GM21367 (cell line): ENCODE measurements at regions not wholly inside any gene's neighbourhood (a gene's known extent, or its start where the extent isn't known, plus 50 kb on each side); places are given as distances from the start of the nearest gene placed in this dataset.

Source experiments
- ATAC-seq: cut with Tn5 transposase; IDR thresholded peaks from one replicate; pipeline ENCODE4 v1.9.1; 2021; ENCODE audit not compliant: unreplicated experiment

DNA sequence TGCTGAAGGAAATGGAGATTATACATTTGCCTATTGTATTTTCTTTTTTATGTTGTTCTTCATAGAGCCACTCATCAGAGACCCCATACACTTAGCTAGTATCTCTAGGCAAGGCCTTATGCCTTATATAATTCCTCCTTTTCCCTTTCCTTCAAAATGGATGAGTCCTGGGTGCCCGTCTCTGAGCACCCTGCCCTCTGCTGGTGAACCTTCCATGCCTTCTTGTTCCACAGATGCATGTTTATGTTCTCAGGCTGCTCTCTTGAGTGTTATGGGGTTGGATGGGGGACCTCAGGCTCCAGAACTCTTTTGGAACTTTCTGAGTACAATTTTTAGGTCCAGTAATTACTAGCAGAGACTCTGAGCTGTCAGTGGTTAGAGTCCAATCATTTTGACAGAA, 368.6 kb upstream of the SPRED2 start:
- no peak for ATAC-seq

DNA sequence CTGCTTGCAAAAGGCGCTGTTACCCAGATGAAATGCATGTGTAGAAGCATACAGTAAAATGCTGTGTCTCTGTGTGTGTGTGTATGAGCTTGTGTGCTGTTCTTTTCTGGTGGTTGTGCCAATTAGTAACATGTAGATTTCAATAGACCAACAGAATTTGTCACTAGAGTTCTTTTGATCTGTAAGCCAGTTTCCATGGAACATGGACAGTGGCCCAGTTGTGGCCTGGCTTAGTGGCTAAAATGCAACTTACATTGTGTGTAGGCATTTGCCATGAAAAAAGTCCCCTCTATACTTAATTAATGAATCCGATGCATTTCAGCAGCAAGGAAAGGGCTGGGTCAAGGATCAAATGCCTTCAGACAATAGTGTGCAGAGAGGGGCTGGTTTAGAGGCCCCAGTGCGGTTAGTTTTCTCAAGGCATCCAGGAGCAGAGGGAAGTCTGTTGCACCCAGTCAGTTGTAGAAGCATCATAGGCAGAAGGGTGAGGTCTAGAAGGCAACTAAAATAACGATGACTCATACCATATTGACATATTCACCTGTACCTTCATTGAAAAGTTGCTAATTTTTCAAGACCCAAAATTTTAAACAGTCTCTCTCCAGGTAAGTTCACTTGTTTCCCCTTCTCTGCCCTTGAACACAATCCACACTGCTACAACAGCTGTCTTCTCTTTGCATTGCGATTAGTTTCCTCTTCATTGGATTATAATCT, 366.9 kb upstream of the SPRED2 start:
- no peak for ATAC-seq

DNA sequence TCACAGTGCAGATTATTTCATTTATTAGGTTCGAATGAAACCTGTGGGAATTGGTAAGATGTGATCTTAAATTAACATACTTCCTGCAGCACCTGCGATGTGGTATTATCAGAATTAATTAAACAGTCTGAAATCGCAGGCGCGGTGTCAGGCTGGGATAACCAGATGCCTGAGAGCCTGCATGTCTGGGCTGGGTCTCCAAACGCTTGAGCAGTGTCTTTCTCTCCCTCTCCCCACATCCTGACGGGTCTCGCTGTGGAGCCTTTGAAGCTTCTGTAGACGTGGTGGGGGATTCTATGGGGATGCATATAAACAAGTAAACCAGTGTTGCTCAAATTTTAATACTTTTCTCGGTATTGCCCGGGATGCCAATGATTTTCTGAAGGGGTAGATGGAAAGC, 366.2 kb upstream of the SPRED2 start:
- ATAC-seq = no peak

DNA sequence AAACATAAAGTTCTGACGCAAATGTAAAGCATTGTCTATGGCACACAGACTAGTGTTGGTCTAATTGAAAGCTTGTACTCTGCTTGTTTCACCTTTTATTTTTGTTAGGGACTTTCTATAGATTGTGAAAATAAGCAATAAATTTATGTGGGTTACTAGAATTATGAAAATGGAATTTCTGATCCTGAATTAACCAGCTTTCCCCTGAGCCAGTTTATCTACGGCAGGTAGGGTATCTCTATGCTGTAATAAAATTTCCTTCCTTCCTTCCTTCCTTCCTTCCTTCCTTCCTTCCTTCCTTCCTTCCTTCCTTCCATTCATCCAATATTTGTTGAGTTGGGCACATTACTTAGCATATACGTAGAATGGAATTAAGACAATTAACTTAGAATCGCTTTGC, 362.6 kb upstream of the SPRED2 start:
- ATAC-seq = no peak

DNA sequence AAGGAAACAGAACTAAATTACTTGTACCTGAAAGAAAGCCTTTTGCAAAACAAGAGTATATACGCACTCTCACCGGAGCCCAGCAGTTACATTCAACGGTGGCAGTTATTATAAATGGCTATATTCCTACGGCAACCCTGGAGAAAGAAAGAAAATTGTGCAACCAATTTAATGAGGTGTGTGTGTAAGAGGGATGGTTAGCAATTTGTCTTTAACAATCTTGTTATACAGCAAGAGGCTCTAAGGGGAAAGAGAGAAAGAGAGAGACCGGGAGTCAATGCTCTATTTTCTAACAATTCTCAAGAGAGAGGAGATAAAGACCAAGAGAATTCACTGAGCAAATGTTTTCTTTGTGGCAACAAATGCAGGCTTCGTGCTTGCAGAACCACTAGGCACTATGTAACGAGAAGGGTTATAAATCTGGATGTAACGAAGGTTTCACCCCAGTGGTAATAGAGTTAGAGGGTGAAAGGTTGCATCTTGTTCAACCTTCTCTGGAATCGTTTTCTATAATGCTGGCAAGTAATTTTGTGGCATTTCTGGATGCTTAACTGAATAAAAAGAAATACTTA, 359.1 kb upstream of the SPRED2 start:
- ATAC-seq = no peak

DNA sequence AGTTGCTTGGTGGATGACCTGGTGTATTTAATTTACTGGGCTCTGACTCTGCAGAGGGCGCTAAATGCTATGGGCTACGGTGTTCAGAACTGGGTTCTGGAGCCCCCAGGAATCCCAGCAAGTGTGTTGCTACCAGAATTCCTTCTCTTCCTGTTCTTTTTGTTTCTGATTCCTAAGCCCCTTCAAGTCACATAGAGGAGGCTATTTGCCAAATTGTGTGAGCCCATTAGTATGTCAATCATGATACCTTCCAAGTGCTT, 358.2 kb upstream of the SPRED2 start:
- no peak for ATAC-seq

DNA sequence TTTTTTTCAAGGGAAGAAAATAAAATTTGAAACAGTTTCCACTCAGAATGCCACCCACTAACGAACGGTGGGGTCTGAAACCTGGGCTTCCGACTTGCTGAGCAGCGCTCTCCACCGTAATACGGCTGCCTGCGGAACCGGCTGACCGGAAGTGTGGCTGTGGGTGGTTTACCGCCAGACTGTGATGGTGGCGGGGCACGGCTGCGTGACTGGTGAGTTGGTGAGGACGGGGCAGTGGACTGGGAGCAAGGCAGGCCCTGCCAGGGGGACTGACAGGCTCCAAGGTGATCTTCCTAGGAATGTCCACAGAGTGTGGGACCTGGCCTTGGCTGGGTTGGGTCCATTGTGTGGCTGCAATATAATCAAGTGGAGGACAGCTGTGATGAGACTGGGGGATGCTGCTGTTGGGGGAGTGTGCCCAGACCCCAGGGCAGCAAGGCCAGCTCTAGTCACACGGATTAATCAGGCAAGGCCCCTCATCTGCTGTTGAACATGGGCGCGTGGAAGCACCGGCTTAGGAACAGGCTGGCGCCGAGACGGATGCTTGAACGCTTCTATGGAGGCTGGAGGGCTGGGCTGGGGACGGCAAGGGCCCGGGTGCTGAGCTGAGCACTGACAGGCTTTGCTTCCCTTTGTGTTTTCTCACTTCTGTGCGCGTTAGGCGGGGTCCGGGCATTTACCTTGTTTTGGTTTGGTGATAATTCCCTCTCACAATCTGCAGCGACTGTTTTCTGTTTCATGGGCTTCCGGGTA, 357.7 kb upstream of the SPRED2 start:
- ATAC-seq = no peak

DNA sequence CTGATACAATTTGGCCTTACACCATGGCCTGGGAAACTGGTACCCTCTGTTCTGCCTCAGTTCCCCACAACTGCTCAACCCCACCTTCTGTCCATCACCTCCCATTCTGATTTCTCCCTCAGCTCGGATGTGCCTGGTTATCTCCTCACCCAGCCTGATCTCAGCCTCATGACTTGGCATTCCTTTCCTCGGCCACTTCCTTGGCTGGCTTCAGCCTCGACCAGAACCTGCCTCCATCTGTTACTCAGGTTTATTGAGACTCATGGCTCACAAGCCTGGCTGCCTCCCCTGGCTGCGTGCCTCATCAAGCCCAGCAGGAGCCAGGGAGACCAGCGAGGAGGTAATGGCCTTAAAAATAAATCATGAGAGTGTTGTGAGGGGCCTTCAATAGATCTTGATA, 356.2 kb upstream of the SPRED2 start:
- no peak for ATAC-seq

DNA sequence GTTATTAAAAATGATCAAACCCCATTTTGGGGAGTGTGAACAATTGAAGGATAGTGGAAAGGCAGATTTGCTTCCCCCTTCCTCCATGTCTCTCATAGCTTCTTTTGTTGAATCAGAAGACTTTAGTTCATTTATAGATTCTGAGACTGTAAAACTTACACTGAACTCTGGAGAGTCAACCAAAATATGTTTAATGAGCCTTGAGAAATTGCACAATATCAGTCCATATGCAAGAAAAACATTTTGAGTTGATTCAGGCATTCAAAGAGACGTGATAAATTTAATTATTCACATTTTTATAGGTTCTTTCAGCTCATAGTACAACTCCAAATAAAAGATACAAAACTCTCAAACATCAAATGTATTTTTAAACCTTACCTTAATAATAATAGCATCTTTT, 354.4 kb upstream of the SPRED2 start:
- no peak for ATAC-seq

DNA sequence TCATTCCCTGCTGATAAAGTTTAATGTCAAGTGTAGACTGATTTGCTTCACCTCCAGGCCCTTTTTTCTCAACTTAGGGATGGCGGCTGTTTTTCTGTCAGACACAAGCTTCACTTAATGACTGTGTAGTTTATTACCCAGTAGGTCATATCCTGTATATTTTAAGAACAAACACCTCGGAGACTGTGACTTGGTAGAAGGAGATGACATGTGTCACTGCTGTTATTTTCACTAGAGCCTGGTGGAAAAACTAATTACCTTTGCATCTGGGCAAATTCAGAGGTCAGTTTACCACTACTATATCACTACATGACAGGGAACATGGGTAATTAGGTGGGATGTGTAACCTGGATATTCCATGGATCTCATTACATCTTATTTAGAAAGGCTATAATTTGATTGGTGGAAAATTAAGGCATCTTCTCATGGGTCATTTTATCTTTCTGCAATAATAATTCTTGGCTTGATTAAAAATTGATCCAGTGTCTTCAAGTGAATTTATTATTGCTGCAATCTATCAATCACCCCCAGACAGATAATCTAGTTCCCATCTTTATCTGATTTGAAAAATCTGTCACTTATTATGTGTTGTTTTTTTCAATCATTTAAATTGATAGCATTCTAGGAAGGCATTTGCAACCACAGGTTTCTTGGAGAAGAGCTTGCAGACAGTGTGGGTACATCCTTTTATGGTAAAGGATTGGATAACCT, 353.8 kb upstream of the SPRED2 start:
- ATAC-seq = no peak

DNA sequence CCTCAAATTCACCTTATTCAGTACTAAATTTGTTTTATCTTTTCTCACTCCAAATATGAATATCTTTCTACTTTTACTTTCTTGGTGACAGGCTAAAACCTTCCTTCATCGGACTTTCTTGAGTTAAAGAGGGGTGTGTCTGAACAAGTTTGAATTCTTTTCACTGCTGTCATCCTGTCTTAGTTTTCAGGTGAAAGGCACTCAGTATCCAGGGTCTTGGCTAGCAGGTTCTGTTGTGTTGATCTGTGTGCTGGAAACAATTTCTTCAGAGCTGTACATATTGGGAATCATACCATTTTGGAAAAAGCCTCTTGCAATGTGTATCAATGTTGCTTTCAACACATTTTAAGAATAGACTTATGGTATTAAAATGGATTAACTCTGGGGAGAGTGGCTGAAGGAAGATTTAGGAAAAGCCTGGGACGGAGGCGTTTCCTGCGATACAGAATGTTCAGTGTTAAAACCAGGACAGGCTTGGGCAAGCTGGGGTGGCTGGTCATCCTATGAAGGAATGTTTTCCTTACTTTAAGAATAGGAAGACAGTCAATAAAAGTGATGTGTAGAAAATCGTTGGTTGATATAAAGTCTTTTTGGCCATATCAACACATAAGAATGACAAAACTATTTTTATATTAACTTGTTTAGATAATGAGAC, 350.7 kb upstream of the SPRED2 start:
- ATAC-seq = no peak

DNA sequence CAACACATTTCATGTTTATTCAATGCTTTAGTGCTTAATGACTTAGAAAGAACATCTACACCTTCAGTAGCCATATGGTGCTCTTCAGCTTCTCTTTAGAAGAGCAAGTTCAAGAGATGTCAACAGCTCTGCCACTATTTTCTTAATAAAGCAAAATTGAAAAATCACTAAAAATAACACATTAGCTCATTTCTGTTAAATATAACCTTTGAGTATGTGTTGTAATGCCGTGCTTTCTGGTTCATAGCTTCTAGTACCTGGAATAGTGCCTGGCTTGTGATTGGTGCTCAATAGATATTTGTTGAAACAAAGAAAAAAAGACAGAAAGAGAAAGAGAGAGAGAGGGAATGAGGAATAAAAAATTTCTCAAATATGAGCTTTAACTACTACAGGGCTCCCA, 349.8 kb upstream of the SPRED2 start:
- no peak for ATAC-seq

DNA sequence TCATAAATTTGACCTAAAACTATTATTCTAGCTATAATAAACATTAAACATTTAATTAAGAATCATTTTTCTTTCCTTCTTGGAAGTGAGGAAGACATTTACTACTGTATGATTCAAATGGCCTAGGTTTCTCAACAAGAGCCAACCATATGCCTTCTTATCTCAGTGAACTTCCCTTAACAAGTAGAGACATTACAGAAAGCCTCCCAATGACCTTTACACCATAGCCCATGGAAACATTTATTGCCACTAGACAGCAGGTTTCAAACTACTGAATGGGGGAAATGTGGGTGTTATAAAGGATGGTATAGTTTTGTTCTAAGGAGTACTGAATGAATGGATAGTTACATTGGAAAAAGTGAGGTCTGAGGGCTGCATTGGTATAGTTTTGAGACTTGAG, 349.4 kb upstream of the SPRED2 start:
- no peak for ATAC-seq

DNA sequence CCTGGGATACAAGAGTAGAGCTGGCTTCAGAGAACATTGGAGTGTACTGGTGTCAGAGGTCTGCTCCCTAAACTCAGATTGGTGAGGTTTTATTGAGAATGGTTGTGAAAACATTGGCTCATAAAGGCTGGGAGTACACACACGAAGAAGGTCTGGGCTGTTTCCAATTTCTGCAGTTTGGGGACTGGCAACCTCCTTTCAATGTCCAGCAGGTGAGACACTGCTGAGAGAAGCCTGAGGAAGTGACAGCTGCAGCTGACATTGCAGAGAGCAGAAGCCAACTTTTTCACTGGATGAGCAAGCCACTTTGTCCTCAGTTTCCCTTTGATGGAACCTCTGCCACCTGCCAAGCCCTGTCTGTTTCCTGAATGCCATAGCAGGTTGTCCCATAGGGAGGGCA, 346.6 kb upstream of the SPRED2 start:
- ATAC-seq = no peak

DNA sequence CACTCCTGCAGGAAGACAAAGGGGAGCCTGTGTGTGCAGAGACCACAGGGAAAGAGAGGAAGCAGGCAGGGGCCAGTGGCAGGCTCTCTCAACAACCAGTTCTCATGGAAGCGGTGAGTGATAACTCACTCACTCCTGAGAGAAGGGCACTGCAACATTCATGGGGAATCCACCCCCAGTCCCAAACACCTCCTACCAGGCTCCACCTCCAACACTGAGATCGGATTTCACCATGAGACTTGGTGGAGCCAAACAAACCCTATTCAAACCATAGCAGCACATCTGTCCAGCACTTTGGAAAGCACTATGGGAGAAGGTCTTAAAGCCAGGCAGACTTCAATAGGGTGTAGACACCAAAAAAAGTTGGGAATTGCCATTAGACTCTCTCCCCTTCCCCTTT, 345.7 kb upstream of the SPRED2 start:
- no peak for ATAC-seq

DNA sequence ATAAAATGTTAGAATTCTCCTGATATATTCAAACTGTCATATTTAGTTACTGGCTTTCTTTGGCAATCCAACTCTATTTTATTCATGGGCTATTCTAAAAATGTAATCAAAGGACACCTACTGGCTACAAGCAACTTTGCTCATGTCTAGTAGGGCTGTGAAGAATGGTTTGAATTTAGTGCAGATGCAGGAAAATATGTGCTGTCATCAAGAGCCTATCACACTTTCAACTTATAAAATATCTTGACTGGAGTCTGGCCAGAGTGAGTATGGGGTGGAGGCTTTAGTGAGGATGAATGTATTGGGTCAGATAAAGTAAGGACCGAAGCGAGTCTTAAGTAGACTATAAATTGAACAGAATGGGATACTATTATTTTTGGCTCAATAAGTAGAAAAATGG, 343.4 kb upstream of the SPRED2 start:
- no peak for ATAC-seq

DNA sequence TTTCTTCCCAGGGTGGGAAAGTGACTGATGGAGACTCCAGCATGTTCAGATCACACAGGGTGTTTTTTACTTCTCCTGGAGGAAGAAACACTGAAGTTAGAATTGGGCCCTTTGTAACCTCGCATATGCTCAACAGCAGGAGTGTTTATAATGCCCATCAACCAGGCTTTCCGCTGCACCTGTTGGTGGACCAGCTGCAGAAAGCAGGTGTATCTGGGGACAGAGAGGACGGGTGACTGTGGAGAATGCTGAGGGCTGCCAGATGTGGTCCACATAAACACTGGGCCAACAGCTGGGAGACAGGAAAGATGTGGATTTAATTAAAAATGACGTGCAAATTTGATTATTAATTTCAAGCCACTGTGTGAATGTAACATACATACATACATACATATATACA, 335.5 kb upstream of the SPRED2 start:
- no peak for ATAC-seq

DNA sequence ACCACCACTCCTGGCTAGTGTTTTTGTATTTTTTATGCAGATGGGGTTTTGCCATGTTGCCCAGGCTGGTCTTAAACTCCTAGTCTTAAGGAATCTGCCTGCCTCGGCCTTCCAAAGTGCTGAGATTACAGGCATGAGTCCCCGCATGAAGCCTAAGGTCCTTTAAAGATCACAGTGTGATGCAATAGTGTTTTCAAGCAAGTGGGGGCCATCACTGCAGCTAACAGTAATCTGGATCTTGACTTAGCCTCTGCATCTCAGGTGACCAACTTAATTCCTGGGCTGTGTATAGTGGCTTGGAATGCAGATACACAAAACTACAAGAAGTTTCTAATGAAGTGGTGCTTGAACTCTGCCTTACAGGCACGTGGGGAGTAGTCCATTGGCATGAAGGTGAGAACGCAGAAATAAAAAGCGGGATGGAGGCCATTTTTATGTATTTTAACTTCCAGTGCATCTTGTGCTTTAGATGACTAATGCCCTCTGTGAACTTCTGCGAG, 334.4 kb upstream of the SPRED2 start:
- no peak for ATAC-seq

DNA sequence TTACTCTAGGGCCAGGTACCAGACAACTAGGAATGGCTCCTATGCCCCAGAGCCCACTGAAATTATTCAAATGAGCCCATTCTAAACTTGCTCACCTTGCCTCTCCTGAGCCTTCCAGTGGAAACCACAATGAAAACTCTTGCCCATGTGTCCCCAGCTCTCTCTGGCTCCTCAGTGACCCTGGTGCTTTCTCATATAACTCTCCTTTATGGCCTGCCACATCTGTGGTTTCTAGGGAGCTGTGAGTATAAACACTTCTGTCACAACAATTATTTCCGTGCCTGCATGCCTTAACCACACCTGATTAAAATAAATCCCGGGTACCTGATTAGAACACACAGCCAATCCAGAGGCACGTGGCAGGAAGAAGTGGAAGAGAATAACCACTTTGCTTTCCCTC, 333.0 kb upstream of the SPRED2 start:
- ATAC-seq = no peak

DNA sequence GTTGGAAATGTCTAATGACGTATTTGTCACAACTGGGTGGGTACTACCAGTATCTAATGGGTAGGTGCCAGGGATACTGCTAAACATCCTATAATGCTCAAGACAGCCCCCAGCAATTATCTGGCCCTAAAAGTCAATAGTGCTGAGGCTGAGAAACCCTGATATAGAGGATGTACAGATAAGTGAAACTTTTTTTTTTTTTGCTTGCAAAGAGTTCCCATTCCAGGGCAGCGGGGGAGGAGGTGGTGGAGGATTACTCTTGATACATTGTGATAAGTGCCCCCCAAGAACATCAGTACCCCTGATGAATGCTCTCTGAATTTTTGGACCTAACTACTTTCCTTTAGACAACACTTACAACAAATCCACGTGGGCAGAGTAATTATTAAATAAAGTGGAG, 329.7 kb upstream of the SPRED2 start:
- no peak for ATAC-seq

DNA sequence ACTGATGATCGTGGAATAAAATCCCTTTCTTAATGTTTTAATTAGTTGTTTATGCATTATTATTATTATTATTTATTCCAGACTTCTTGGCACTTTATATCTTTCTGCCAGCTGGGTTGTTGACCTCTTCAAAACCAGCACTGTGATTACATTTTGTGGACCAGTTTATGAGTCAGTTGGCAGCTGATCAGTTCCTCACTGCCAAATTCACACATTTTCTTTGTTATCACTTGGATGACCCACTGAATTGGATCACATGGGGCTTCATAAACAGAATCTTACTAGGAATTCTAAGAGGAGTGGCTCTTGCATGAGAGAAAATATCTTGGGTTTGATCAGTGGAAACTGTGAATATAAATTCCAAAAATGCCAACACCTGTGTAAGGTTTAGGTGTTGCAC, 321.8 kb upstream of the SPRED2 start:
- ATAC-seq = no peak
